ENCODE measurements at regions not wholly inside any gene's neighbourhood (a gene's known extent, or its start where the extent isn't known, plus 50 kb on each side); places are given as distances from the start of the nearest gene placed in this dataset.
"Not testable (repeated sequence)": the region's sequence is repeated elsewhere in the genome, so short reads cannot be mapped to it uniquely, and the experiment has no call there.

DNA sequence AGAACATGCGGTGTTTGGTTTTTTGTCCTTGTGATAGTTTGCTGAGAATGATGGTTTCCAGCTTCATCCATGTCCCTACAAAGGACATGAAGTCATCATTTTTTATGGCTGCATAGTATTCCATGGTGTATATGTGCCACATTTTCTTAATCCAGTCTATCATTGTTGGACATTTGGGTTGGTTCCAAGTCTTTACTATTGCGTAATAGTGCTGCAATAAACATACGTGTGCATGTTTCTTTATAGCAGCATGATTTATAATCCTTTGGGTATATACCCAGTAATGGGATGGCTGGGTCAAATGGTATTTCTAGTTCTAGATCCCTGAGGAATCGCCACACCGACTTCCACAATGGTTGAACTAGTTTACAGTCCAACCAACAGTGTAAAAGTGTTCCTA lies 471.6 kb upstream of the MEIS1 start:
- not testable (repeated sequence) for H3K4me1 ChIP-seq (ENCODE audit: control insufficient read depth, insufficient read depth, low read length, unreplicated experiment); H3K27ac ChIP-seq (ENCODE audit: low read depth, low read length); H3K27me3 ChIP-seq (ENCODE audit: insufficient read depth, low read length); H3K36me3 ChIP-seq (ENCODE audit: insufficient read depth, low read length); H3K79me2 ChIP-seq (ENCODE audit: control insufficient read depth, insufficient read depth, low read length, unreplicated experiment); H3K4me3 ChIP-seq (ENCODE audit: low read depth, low read length); H2AFZ ChIP-seq (ENCODE audit: low read length, unreplicated experiment)

DNA sequence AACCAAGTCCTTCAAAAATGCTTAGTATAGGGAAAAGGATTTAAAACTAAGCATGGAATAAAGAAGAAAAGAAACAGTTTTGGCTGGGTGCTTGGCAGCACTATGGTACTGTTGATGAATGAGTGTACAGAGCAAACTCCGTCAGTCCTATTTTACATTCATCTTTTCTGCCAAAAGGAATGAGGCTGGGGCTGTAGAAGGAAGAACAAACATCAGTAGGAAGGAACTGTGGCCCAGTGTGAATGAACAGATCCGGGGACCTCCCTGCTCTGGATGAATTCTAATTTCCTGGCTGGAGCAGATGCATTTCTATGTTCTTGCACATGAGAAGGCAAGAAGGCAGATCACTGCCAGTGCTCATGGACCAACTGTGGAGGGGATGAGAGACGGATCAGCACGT lies 474.0 kb upstream of the MEIS1 start:
- Histone ChIP-seq H2AFZ (ENCODE audit: low read length, unreplicated experiment) (no peak overlapping the region), H3K4me3 (ENCODE audit: low read depth, low read length) (no peak overlapping the region), H3K4me1 (ENCODE audit: control insufficient read depth, insufficient read depth, low read length, unreplicated experiment) (no peaks in the 10 kb centered on the region), H3K36me3 (ENCODE audit: insufficient read depth, low read length) (no peaks in the 10 kb centered on the region), H3K27ac (ENCODE audit: low read depth, low read length) (no peak overlapping the region), H3K79me2 (ENCODE audit: control insufficient read depth, insufficient read depth, low read length, unreplicated experiment) (no peaks in the 10 kb centered on the region), H3K27me3 (ENCODE audit: insufficient read depth, low read length) (no peaks in the 10 kb centered on the region)

DNA sequence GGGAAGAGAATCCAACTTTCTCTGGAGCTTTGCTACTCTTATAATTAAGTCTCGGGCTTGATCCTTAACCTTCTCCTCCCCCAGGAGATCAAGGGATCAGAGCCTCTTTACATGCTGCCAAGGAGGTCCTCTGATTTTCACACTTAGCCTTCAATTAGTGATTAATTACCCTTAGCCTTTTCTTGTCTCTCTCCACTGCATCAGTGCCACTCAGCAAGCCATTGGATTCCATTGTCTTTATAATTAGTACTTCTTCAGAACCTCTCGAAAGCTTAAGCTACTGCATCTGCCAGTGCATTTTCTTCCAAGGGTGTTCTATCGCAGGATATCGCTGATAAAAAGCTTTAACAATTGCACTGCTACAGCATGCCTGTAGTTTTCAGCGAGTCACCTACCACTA lies 477.0 kb upstream of the MEIS1 start:
- H3K27ac ChIP-seq (ENCODE audit: low read depth, low read length): no peak overlapping the region
- H3K36me3 ChIP-seq (ENCODE audit: insufficient read depth, low read length): no peaks in the 10 kb centered on the region
- H3K4me3 ChIP-seq (ENCODE audit: low read depth, low read length): no peak overlapping the region
- H3K27me3 ChIP-seq (ENCODE audit: insufficient read depth, low read length): no peaks in the 10 kb centered on the region
- H2AFZ ChIP-seq (ENCODE audit: low read length, unreplicated experiment): no peak overlapping the region
- H3K4me1 ChIP-seq (ENCODE audit: control insufficient read depth, insufficient read depth, low read length, unreplicated experiment): no peaks in the 10 kb centered on the region
- no peaks in the 10 kb centered on the region for H3K79me2 ChIP-seq (ENCODE audit: control insufficient read depth, insufficient read depth, low read length, unreplicated experiment)

DNA sequence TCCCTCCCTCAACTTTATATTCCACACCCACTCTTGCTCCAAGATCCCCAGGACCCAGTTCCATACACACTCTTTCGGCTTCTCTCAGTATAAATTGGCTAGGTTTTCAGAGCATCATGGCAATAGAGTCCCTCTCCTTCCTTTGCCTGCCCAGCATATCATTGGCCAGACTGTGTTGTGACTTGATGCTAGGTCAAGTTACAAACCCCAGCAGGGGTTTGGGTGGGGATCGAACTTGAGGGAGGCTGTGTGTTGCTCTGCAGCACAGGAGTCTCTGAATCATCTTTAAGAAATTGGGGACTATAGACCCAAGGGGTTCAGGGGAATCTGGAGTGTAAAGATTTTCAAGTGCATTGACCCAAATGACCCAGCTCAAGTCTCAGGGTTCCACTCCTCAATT lies 477.5 kb upstream of the MEIS1 start:
- Histone ChIP-seq H3K36me3 (ENCODE audit: insufficient read depth, low read length) (no peaks in the 10 kb centered on the region), H3K4me3 (ENCODE audit: low read depth, low read length) (no peak overlapping the region), H3K4me1 (ENCODE audit: control insufficient read depth, insufficient read depth, low read length, unreplicated experiment) (no peaks in the 10 kb centered on the region), H3K27ac (ENCODE audit: low read depth, low read length) (no peak overlapping the region), H2AFZ (ENCODE audit: low read length, unreplicated experiment) (no peak overlapping the region), H3K79me2 (ENCODE audit: control insufficient read depth, insufficient read depth, low read length, unreplicated experiment) (no peaks in the 10 kb centered on the region), H3K27me3 (ENCODE audit: insufficient read depth, low read length) (no peaks in the 10 kb centered on the region)

- Histone ChIP-seq H3K79me2 (ENCODE audit: control insufficient read depth, insufficient read depth, low read length, unreplicated experiment) (no peaks in the 10 kb centered on the region), H3K4me1 (ENCODE audit: control insufficient read depth, insufficient read depth, low read length, unreplicated experiment) (no peaks in the 10 kb centered on the region), H3K27me3 (ENCODE audit: insufficient read depth, low read length) (no peaks in the 10 kb centered on the region), H3K4me3 (ENCODE audit: low read depth, low read length) (no peak overlapping the region), H3K27ac (ENCODE audit: low read depth, low read length) (no peak overlapping the region), H3K36me3 (ENCODE audit: insufficient read depth, low read length) (no peaks in the 10 kb centered on the region), H2AFZ (ENCODE audit: low read length, unreplicated experiment) (no peak overlapping the region)
Observed at GRCh38 chr2:65955259-65955658, 479.7 kb upstream of the MEIS1 start.

- no peak overlapping the region for H3K27ac ChIP-seq (ENCODE audit: low read depth, low read length)
- no peak overlapping the region for H2AFZ ChIP-seq (ENCODE audit: low read length, unreplicated experiment)
- no peaks in the 10 kb centered on the region for H3K79me2 ChIP-seq (ENCODE audit: control insufficient read depth, insufficient read depth, low read length, unreplicated experiment)
- no peaks in the 10 kb centered on the region for H3K4me1 ChIP-seq (ENCODE audit: control insufficient read depth, insufficient read depth, low read length, unreplicated experiment)
- no peaks in the 10 kb centered on the region for H3K27me3 ChIP-seq (ENCODE audit: insufficient read depth, low read length)
- no peak overlapping the region for H3K4me3 ChIP-seq (ENCODE audit: low read depth, low read length)
- H3K36me3 ChIP-seq (ENCODE audit: insufficient read depth, low read length): no peaks in the 10 kb centered on the region
Observed at GRCh38 chr2:65952966-65953761, 481.8 kb upstream of the MEIS1 start.

DNA sequence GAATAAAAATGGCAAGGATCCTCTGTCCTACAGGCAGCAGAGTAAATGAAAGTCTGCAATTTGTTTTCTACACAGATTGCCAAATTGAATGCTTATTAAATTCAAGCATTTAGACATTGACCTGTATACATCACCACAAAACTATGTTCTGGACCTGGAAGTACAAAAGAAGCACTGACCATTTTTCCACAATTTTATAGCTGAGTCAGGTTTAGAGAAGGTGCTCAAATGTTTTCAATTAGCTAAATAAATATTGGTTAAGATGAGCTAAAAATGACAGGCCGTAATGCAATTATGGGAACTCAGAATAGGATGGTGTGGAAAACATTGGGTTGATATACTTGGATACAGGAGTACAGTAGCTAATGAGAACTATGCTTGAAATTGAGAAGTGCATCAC lies 490.7 kb upstream of the MEIS1 start:
- Histone ChIP-seq H2AFZ (ENCODE audit: low read length, unreplicated experiment) (no peak overlapping the region), H3K4me1 (ENCODE audit: control insufficient read depth, insufficient read depth, low read length, unreplicated experiment) (no peaks in the 10 kb centered on the region), H3K36me3 (ENCODE audit: insufficient read depth, low read length) (no peaks in the 10 kb centered on the region), H3K79me2 (ENCODE audit: control insufficient read depth, insufficient read depth, low read length, unreplicated experiment) (no peaks in the 10 kb centered on the region), H3K4me3 (ENCODE audit: low read depth, low read length) (no peak overlapping the region), H3K27me3 (ENCODE audit: insufficient read depth, low read length) (no peaks in the 10 kb centered on the region), H3K27ac (ENCODE audit: low read depth, low read length) (no peak overlapping the region)

- H3K36me3 ChIP-seq (ENCODE audit: insufficient read depth, low read length): no peaks in the 10 kb centered on the region
- no peak overlapping the region for H3K27ac ChIP-seq (ENCODE audit: low read depth, low read length)
- H3K4me1 ChIP-seq (ENCODE audit: control insufficient read depth, insufficient read depth, low read length, unreplicated experiment): no peaks in the 10 kb centered on the region
- no peaks in the 10 kb centered on the region for H3K27me3 ChIP-seq (ENCODE audit: insufficient read depth, low read length)
- no peak overlapping the region for H3K4me3 ChIP-seq (ENCODE audit: low read depth, low read length)
- H3K79me2 ChIP-seq (ENCODE audit: control insufficient read depth, insufficient read depth, low read length, unreplicated experiment): no peaks in the 10 kb centered on the region
- no peak overlapping the region for H2AFZ ChIP-seq (ENCODE audit: low read length, unreplicated experiment)
Observed at GRCh38 chr2:65943099-65943786, 491.7 kb upstream of the MEIS1 start.

DNA sequence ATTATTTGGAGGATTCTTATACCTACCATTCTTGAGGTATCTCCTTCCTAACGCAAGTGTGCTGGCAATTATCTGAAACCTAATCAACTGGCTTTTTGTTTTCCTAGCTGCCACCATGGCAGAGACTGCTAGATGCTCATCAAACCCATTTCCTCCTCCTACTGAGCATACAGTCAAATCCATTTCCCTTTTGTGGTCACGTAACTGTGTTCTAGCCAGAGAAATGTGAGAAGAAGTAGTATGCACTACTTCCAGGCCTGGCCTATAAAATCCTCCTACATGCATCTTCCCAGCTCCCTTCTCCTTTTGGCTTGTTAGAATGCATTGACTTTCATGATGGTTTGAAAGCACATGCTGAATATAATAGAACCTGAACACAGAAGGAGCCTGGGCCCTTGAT lies 494.1 kb upstream of the MEIS1 start:
- Histone ChIP-seq H3K36me3 (ENCODE audit: insufficient read depth, low read length) (no peaks in the 10 kb centered on the region), H3K79me2 (ENCODE audit: control insufficient read depth, insufficient read depth, low read length, unreplicated experiment) (no peaks in the 10 kb centered on the region), H2AFZ (ENCODE audit: low read length, unreplicated experiment) (no peak overlapping the region), H3K27ac (ENCODE audit: low read depth, low read length) (no peak overlapping the region), H3K27me3 (ENCODE audit: insufficient read depth, low read length) (no peaks in the 10 kb centered on the region), H3K4me3 (ENCODE audit: low read depth, low read length) (no peak overlapping the region), H3K4me1 (ENCODE audit: control insufficient read depth, insufficient read depth, low read length, unreplicated experiment) (no peaks in the 10 kb centered on the region)

GRCh38 chr2:65939687-65940086 lies 495.2 kb upstream of the MEIS1 start:
- Histone ChIP-seq H3K36me3 (ENCODE audit: insufficient read depth, low read length) (no peaks in the 10 kb centered on the region), H2AFZ (ENCODE audit: low read length, unreplicated experiment) (no peak overlapping the region), H3K27ac (ENCODE audit: low read depth, low read length) (no peak overlapping the region)

More at GRCh38 chr2:65939687-65940086, 495.2 kb upstream of the MEIS1 start:
- H3K4me1 ChIP-seq (ENCODE audit: control insufficient read depth, insufficient read depth, low read length, unreplicated experiment): no peaks in the 10 kb centered on the region
- no peaks in the 10 kb centered on the region for H3K27me3 ChIP-seq (ENCODE audit: insufficient read depth, low read length)
- H3K4me3 ChIP-seq (ENCODE audit: low read depth, low read length): no peak overlapping the region
- no peaks in the 10 kb centered on the region for H3K79me2 ChIP-seq (ENCODE audit: control insufficient read depth, insufficient read depth, low read length, unreplicated experiment)
